Small intestine (tissue), 7 donors: ENCODE measurements at regions not wholly inside any gene's neighbourhood (a gene's known extent, or its start where the extent isn't known, plus 50 kb on each side); places are given as distances from the start of the nearest gene placed in this dataset.

Experiments
- DNase-seq, 2 donors: peaks; one replicate each; pipeline versions ENCODE4 v3.0.0 to v3.0.0-alpha.2; 2013
- FAIRE-seq: peaks from 2 replicates; lab custom pipeline; 2012; peaks lifted over from hg19 to GRCh38; lab: Jason Lieb, UNC
- H3K27ac ChIP-seq, 3 donors: one replicate each; pipeline ENCODE4 v1.5.1; 2013; ENCODE audit warnings: low read length in 2 of 3, mild to moderate bottlenecking in 2 of 3, control low read depth in 1 of 3, inconsistent platforms in 1 of 3, low read depth in 1 of 3, moderate library complexity in 1 of 3
- H3K27me3 ChIP-seq, 3 donors: one replicate each; pipeline ENCODE4 v1.6.1; 2013; ENCODE audit warnings: low read length in 3 of 3, inconsistent platforms in 1 of 3; ENCODE audit not compliant: control insufficient read depth in 3 of 3, insufficient read depth in 3 of 3
- H3K36me3 ChIP-seq, 3 donors: one replicate each; pipeline ENCODE4 v1.6.1; 2013; ENCODE audit warnings: low read length in 3 of 3, inconsistent platforms in 1 of 3, low read depth in 1 of 3, mild to moderate bottlenecking in 1 of 3, moderate library complexity in 1 of 3; ENCODE audit not compliant: control insufficient read depth in 3 of 3, insufficient read depth in 2 of 3
- H3K4me1 ChIP-seq, 3 donors: one replicate each; pipeline ENCODE4 v1.6.1; 2013; ENCODE audit warnings: low read length in 2 of 3, inconsistent platforms in 1 of 3, low read depth in 1 of 3, mild to moderate bottlenecking in 1 of 3, moderate library complexity in 1 of 3; ENCODE audit not compliant: control insufficient read depth in 3 of 3, insufficient read depth in 2 of 3
- H3K4me3 ChIP-seq, 3 donors: one replicate each; pipeline ENCODE4 v1.5.1; 2013; ENCODE audit warnings: low read length in 3 of 3, control low read depth in 1 of 3, inconsistent platforms in 1 of 3, low read depth in 1 of 3, mild to moderate bottlenecking in 1 of 3, moderate library complexity in 1 of 3
- H3K9me3 ChIP-seq, 2 donors: one replicate each; pipeline ENCODE4 v1.6.1; 2013; ENCODE audit warnings: low read depth in 1 of 2, low read length in 1 of 2; ENCODE audit not compliant: control insufficient read depth in 2 of 2, insufficient read depth in 1 of 2
- WGBS, 3 donors: extraction: QIAGEN DNeasy Blood & Tissue Kit; methylation state at CpG; one replicate each; pipeline ENCODE4 v1.1.7; 2013; 5-methylcytosine and 5-hydroxymethylcytosine counted together
- donor health status: healthy with polysubstance abuse.
- donor health status: control.
- donor health status: control.
- donor health status: Bipolar disorder and iron deficiency.
- donor health status: healthy.

DNA sequence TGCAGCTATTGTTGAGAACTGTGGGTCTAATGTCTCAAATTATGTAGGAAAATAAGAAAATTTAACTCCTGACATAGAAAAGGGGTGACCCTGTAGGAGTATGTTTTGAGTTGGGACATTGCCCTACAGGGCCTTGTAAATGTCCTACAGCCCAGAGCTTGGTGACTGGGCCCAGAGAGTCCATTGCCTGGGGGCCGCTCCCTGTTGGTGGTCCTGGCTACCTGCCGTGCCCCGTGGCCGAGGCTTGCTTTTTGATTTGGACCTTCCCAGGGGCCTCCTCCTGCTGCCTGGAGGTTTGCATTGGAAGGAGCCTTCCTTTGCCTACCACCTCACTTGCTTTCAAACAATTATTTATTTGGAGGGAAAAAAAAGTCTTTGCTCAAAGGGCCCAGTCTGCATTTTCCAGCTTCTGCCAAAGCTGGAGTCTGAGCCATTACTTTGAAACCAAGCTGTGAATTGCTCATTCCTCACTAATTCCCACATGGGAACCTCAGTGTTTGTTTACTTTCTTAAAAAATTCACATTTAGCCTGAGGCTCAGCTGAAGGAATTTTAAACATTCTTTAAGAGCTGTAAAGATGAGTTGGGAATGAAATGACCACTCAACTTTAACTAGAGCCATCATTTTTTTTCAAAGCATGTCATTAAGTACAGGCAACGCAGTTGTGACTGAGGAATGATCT, 355.0 kb downstream of the GLRX3 start:
- Histone ChIP-seq H3K4me1 (peaks cover 0 to 26% (median 0%) of the 10 kb centered on the region in 3 donors), H3K9me3 (no peaks in the 10 kb centered on the region), H3K27me3 (no peaks in the 10 kb centered on the region), H3K4me3 (no peak overlapping the region), H3K36me3 (no peaks in the 10 kb centered on the region), H3K27ac (no peak overlapping the region)
- DNase-seq: no peak
- FAIRE-seq: no peak
- WGBS, 3 donors: 72 to 86% (median 84%) methylated on average over 5 of the region's 5 CpGs

DNA sequence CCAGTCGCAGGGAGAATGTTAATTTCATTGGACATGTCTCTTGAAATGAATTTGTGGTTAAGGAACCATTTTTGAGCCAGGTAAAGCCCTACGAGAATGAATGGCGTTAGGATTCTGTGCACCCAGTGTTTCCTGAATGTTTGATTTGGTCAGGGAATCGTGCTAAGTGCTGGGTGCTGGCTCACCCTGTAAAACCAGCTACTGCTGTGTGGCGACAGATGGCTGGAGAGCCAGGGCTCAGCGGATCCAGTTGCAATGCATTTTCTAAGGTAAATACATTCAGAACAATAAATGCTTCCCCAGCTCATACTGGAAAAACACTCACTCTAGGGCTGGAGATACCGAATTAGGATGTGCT, 355.5 kb downstream of the GLRX3 start:
- no peak overlapping the region for H3K27ac ChIP-seq
- H3K27me3 ChIP-seq: no peaks in the 10 kb centered on the region
- no peaks in the 10 kb centered on the region for H3K9me3 ChIP-seq
- H3K4me1 ChIP-seq: peaks cover 0 to 26% (median 0%) of the 10 kb centered on the region in 3 donors
- DNase-seq: no peak
- no peak overlapping the region for H3K4me3 ChIP-seq
- no peak for FAIRE-seq
- 68 to 75% (median 72%) methylated on average over 7 of the region's 7 CpGs for WGBS, 3 donors
- H3K36me3 ChIP-seq: no peaks in the 10 kb centered on the region

DNA sequence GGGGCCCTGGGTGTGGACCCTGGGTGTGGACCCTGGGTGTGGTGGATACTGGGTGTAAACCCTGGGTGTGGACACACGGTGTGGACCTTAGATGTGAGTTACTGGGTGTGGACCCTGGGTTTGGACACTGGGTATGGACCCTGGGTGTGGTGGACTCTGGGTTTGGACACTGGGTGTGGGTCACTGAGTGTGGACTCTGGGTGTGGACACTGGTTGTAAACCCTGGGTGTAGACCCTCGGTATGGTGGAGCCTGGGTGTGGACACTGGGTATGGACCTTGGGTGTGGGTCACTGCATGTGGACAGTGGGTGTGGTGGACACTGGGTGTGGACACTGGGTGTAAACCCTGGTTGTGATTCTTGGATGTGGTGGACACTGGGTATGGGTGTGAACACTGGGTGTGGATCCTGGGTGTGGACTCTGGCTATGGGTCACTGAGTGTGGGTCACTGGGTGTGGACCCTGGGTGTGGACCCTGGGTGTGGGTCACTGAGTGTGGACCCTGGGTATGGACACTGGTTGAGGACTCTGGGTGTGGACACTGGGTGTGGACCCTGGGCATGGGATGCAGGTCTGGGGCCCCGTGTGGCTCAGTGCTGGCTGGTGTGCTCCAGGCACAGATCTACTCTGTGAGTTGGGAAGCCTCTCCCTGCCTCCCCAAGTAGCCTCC, 356.2 kb downstream of the GLRX3 start:
- no peak overlapping the region for H3K27ac ChIP-seq
- no peaks in the 10 kb centered on the region for H3K9me3 ChIP-seq
- H3K36me3 ChIP-seq: no peaks in the 10 kb centered on the region
- 34 to 66% (median 48%) methylated on average over 3 of the region's 3 CpGs for WGBS, 3 donors
- no peak overlapping the region for H3K4me3 ChIP-seq
- no peak for FAIRE-seq
- H3K27me3 ChIP-seq: no peaks in the 10 kb centered on the region
- peaks cover 0 to 24% (median 0%) of the 10 kb centered on the region in 3 donors for H3K4me1 ChIP-seq
- DNase-seq: peak in 1 of 2 donors; percentile 46

DNA sequence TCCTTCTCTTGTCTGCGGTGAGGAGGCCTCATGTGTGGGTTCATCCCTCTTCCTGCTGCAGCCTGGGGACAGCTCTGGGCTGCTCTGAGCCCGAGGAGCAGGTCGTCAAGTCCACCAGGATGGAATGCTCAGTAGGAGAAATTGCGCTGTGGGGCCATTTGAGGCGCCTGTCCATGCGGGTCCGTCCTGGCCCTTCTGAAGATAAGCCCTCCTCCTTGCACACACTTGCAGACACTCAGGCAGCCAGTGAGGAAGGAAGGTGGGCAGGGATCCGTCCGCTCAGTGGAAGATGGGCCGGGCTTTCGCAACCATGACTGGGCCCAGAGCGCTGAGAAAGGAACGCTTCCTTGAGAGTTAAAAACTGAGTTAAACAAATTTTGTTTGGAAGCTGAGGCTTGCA, 356.8 kb downstream of the GLRX3 start:
- H3K9me3 ChIP-seq: no peaks in the 10 kb centered on the region
- DNase-seq: no peak
- 87 to 89% (median 88%) methylated on average over 13 of the region's 13 CpGs for WGBS, 3 donors
- H3K27me3 ChIP-seq: no peaks in the 10 kb centered on the region
- H3K36me3 ChIP-seq: no peaks in the 10 kb centered on the region
- H3K4me3 ChIP-seq: no peak overlapping the region
- H3K27ac ChIP-seq: no peak overlapping the region
- H3K4me1 ChIP-seq: peaks cover 0 to 18% (median 0%) of the 10 kb centered on the region in 3 donors
- no peak for FAIRE-seq

DNA sequence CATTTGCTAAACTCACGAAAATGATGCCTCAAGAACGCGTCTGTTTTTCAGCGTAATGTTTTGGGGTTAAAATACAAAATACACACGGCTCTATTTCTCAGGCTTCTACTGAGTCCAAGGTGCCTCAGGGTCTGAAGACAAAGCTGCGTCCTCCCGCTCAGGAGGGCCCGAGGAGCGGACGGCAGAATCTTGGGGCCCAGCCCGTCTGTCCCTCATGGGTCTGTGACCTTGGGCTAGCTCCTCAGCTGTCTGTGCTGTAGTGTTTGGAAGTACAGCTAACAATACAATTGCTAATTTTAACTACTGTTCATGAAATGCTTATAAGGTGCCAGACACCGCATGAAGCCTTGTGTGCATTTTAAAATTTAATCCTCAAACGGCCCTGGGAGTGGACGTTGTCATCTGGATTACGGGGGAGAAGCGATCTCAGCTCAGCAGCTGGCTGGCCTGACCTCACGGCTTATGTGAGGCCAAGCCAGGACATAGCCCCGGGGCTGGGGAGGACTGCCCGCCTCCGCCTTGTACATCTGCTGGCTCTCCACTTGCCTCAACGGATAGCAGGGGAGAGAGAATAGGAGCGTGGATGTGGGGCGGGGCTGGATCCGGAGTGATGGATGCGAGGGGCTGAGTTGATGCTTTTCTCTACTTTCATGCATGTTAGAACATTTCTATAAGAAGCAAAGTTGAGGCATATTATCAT, 357.4 kb downstream of the GLRX3 start:
- Histone ChIP-seq H3K4me1 (peaks cover 0 to 14% (median 0%) of the 10 kb centered on the region in 3 donors), H3K36me3 (no peaks in the 10 kb centered on the region), H3K9me3 (no peaks in the 10 kb centered on the region), H3K27ac (no peak overlapping the region), H3K4me3 (no peak overlapping the region), H3K27me3 (no peaks in the 10 kb centered on the region)
- DNase-seq: no peak
- WGBS, 3 donors: 71 to 87% (median 84%) methylated on average over 25 of the region's 25 CpGs
- FAIRE-seq: no peak

DNA sequence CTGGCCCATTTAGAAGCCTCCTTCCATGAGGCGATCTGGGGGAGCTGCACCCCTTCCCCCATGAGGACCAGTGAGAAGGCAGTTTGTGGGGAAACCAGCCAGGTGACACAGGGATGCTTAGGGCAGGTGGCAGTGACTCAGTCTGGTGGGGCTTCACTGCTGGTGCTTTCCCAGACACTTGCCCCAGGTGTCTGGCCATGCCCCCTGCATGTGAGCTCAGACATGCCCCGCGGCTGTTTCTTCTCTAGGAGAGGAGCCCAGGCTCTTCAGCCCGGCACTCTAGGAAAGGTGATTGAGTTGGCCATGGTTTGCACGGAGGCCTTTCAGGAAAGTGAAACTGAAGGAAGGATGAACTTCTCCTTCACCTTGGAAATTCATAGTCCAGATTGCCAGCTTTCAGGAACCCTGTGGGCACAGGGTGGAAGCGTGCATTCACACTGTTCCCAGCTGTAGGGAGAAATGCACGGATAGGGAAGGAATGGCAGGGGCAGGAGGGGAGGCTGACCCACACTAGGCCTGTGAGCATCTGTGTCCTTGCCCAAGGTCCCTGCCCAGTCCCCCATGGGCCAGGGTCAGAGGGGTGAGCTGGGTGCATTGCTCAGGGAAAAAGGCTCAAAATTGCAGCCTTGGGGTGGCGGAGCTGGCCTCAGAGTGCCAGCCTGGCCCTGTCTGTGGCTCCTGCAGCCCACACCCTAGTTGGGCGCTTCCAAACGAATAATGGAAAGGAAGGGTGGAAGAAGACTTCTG, 359.1 kb downstream of the GLRX3 start:
- H3K4me3 ChIP-seq: no peak overlapping the region
- no peaks in the 10 kb centered on the region for H3K9me3 ChIP-seq
- H3K27me3 ChIP-seq: no peaks in the 10 kb centered on the region
- no peak for FAIRE-seq
- no peak overlapping the region for H3K27ac ChIP-seq
- WGBS, 3 donors: 86 to 89% (median 87%) methylated on average over 10 of the region's 10 CpGs
- H3K4me1 ChIP-seq: peaks cover 0 to 4% (median 0%) of the 10 kb centered on the region in 3 donors
- no peak for DNase-seq
- no peaks in the 10 kb centered on the region for H3K36me3 ChIP-seq

DNA sequence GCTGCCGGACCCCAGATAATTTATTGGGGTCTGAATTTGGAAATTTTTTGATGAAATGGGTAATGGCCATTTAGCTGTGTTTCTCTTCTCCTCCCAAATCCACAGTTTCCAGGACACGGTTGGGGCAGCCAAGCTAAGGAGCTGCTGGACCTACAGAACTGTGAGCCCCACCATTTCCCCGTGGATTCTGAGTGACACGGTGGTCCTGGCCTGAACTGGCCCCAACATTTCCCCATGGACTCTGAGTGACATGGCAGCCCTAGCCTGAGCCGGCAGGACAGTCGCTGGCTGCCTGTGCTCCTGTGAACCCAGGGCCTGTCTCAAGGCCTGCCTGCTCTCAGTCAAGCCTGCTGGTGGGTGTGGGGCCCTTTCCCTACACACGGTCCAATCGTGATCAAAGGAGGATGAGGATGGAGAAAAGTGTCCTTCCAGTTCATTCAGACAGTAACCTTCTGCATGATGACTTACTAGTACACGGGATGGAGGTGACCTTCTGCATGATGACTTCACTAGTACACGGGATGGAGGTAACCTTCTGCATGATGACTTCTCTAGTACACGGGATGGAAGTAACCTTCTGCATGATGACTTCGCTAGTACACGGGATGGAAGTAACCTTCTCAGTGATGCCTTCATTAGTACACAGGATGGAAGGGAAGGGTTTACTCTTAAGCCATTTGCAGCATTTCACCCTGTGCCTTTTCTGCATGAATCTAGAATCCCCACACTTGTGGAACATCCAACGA, 359.9 kb downstream of the GLRX3 start:
- Histone ChIP-seq H3K4me3 (no peak overlapping the region), H3K9me3 (no peaks in the 10 kb centered on the region), H3K4me1 (no peaks in the 10 kb centered on the region), H3K36me3 (no peaks in the 10 kb centered on the region), H3K27me3 (no peaks in the 10 kb centered on the region), H3K27ac (no peak overlapping the region)
- DNase-seq: peak in 1 of 2 donors; percentile 24
- FAIRE-seq: no peak
- WGBS, 3 donors: 81 to 83% (median 81%) methylated on average over 14 of the region's 14 CpGs
